Liver (tissue), 8 donors: ENCODE measurements at regions not wholly inside any gene's neighbourhood (a gene's known extent, or its start where the extent isn't known, plus 50 kb on each side); places are given as distances from the start of the nearest gene placed in this dataset.

Experiments
- DNase-seq: peaks from one replicate; pipeline ENCODE4 v3.0.0-alpha.2; 2017; ENCODE audit warnings: low spot score
- H3K27ac ChIP-seq, 2 donors: one replicate each; pipeline ENCODE4 v1.7.0; 2013; ENCODE audit warnings: inconsistent platforms in 2 of 2, low read length in 2 of 2, control low read depth in 1 of 2, low read depth in 1 of 2, mild to moderate bottlenecking in 1 of 2
- H3K27me3 ChIP-seq, 4 donors: one replicate each; pipeline versions ENCODE4 v1.6.1 to v1.7.0; 2013; ENCODE audit warnings: low read length in 3 of 4, inconsistent platforms in 1 of 4, mild to moderate bottlenecking in 1 of 4, moderate library complexity in 1 of 4; ENCODE audit not compliant: control insufficient read depth in 4 of 4, insufficient read depth in 4 of 4
- H3K36me3 ChIP-seq, 4 donors: one replicate each; pipeline versions ENCODE4 v1.6.1 to v1.7.0; 2013; ENCODE audit warnings: low read length in 3 of 4, mild to moderate bottlenecking in 3 of 4, low read depth in 1 of 4, moderate library complexity in 1 of 4; ENCODE audit not compliant: control insufficient read depth in 4 of 4, insufficient read depth in 3 of 4
- H3K4me1 ChIP-seq, 4 donors: one replicate each; pipeline versions ENCODE4 v1.6.1 to v1.7.0; 2013; ENCODE audit warnings: low read length in 3 of 4, mild to moderate bottlenecking in 3 of 4, moderate library complexity in 1 of 4; ENCODE audit not compliant: control insufficient read depth in 4 of 4, insufficient read depth in 4 of 4
- H3K4me3 ChIP-seq, 3 donors: one replicate each; pipeline versions ENCODE4 v1.6.1 to v1.7.0; 2013; ENCODE audit warnings: low read length in 3 of 3, control low read depth in 1 of 3, low read depth in 1 of 3, mild to moderate bottlenecking in 1 of 3
- H3K9ac ChIP-seq, 2 donors: one replicate each; pipeline ENCODE4 v1.7.0; 2013; ENCODE audit warnings: low read length in 2 of 2, mild to moderate bottlenecking in 2 of 2, moderate library complexity in 2 of 2, control low read depth in 1 of 2, low read depth in 1 of 2
- H3K9me3 ChIP-seq, 4 donors: one replicate each; pipeline versions ENCODE4 v1.6.1 to v1.7.0; 2013; ENCODE audit warnings: low read length in 3 of 4; ENCODE audit not compliant: control insufficient read depth in 4 of 4
- ATF3 ChIP-seq: IDR thresholded peaks from 2 replicates; pipeline ENCODE4 v1.6.1; 2016; ENCODE audit warnings: antibody characterized with exemption
- CTCF ChIP-seq: fragments of 150-350 bp; IDR thresholded peaks from 2 replicates; pipeline ENCODE4 v1.5.1; 2017; ENCODE audit warnings: improper control_type of control experiment, low read depth, low read length; ENCODE audit not compliant: missing input control
- EGR1 ChIP-seq, 2 donors: IDR thresholded peaks; 2 replicates each; pipeline ENCODE4 v1.6.1; 2016 to 2018; ENCODE audit warnings: antibody characterized with exemption in 2 of 2, low read depth in 2 of 2
- FOXA1 ChIP-seq: IDR thresholded peaks from 2 replicates; pipeline ENCODE4 v1.6.1; 2016; ENCODE audit warnings: antibody characterized with exemption
- FOXA2 ChIP-seq: IDR thresholded peaks from 2 replicates; pipeline ENCODE4 v1.6.1; 2016; ENCODE audit warnings: antibody characterized with exemption
- GABPA ChIP-seq, 2 donors: IDR thresholded peaks in 1 of 2; conservative IDR thresholded peaks in 1 of 2; 2 replicates each; pipeline ENCODE4 v1.6.1; 2016; ENCODE audit warnings: antibody characterized with exemption in 2 of 2, mild to moderate bottlenecking in 1 of 2, moderate library complexity in 1 of 2
- HNF4A ChIP-seq, 2 donors: conservative IDR thresholded peaks; 2 replicates each; pipeline ENCODE4 v1.6.1; 2016; ENCODE audit warnings: antibody characterized with exemption in 2 of 2, mild to moderate bottlenecking in 2 of 2
- HNF4G ChIP-seq: IDR thresholded peaks from 2 replicates; pipeline ENCODE4 v1.6.1; 2016; ENCODE audit warnings: antibody characterized with exemption
- JUND ChIP-seq, 2 donors: IDR thresholded peaks; 2 replicates each; pipeline ENCODE4 v1.6.1; 2016; ENCODE audit warnings: antibody characterized with exemption in 2 of 2
- MAX ChIP-seq: IDR thresholded peaks from 2 replicates; pipeline ENCODE4 v1.6.1; 2016; ENCODE audit warnings: antibody characterized with exemption
- NR2F2 ChIP-seq: IDR thresholded peaks from 2 replicates; pipeline ENCODE4 v1.6.1; 2016; ENCODE audit warnings: antibody characterized with exemption
- RAD21 ChIP-seq, 2 donors: IDR thresholded peaks; 2 replicates each; pipeline ENCODE4 v1.6.1; 2016; ENCODE audit warnings: antibody characterized with exemption in 2 of 2, mild to moderate bottlenecking in 2 of 2
- RXRA ChIP-seq, 2 donors: IDR thresholded peaks; 2 replicates each; pipeline ENCODE4 v1.6.1; 2017 to 2018; ENCODE audit warnings: antibody characterized with exemption in 2 of 2, mild to moderate bottlenecking in 1 of 2
- SP1 ChIP-seq: IDR thresholded peaks from 2 replicates; pipeline ENCODE4 v1.6.1; 2018; ENCODE audit warnings: antibody characterized with exemption, mild to moderate bottlenecking
- TAF1 ChIP-seq: conservative IDR thresholded peaks from 2 replicates; pipeline ENCODE4 v1.6.1; 2016; ENCODE audit warnings: antibody characterized with exemption, mild to moderate bottlenecking
- YY1 ChIP-seq: IDR thresholded peaks from 2 replicates; pipeline ENCODE4 v1.6.1; 2016; ENCODE audit warnings: antibody characterized with exemption, mild to moderate bottlenecking
- ZBTB33 ChIP-seq: IDR thresholded peaks from 2 replicates; pipeline ENCODE4 v1.6.1; 2016; ENCODE audit warnings: antibody characterized with exemption
- WGBS: extraction: QIAGEN DNeasy Blood & Tissue Kit; methylation state at CpG from one replicate; pipeline ENCODE4 v1.1.7; 2013; 5-methylcytosine and 5-hydroxymethylcytosine counted together
- TF ChIP-seq, protein P1 (sequence below): IDR thresholded peaks from 2 replicates; pipeline ENCODE4 v1.6.1; 2016; ENCODE audit warnings: antibody characterized with exemption, mild to moderate bottlenecking
- donor health status: healthy.
- donor health status: healthy.
- donor health status: healthy.
- donor health status: healthy.
- donor health status: healthy.

- WGBS: 74% methylated on average over 5 of the region's 5 CpGs
- Histone ChIP-seq H3K4me1 (no peaks in the 10 kb centered on the region), H3K27me3 (no peaks in the 10 kb centered on the region), H3K36me3 (no peaks in the 10 kb centered on the region), H3K9me3 (no peaks in the 10 kb centered on the region), H3K27ac (no peak overlapping the region), H3K4me3 (no peak overlapping the region), H3K9ac (no peak overlapping the region)
- no peak for TF ChIP-seq FOXA2
- no peak for TF ChIP-seq RAD21 (IDR thresholded peaks at IDR 0.05)
- TF ChIP-seq GABPA (IDR thresholded peaks at IDR 0.05 in 1 of 2, conservative IDR thresholded peaks at IDR 0.05 in 1 of 2): no peak
- no peak for TF ChIP-seq SP1
- TF ChIP-seq, protein P1, sequence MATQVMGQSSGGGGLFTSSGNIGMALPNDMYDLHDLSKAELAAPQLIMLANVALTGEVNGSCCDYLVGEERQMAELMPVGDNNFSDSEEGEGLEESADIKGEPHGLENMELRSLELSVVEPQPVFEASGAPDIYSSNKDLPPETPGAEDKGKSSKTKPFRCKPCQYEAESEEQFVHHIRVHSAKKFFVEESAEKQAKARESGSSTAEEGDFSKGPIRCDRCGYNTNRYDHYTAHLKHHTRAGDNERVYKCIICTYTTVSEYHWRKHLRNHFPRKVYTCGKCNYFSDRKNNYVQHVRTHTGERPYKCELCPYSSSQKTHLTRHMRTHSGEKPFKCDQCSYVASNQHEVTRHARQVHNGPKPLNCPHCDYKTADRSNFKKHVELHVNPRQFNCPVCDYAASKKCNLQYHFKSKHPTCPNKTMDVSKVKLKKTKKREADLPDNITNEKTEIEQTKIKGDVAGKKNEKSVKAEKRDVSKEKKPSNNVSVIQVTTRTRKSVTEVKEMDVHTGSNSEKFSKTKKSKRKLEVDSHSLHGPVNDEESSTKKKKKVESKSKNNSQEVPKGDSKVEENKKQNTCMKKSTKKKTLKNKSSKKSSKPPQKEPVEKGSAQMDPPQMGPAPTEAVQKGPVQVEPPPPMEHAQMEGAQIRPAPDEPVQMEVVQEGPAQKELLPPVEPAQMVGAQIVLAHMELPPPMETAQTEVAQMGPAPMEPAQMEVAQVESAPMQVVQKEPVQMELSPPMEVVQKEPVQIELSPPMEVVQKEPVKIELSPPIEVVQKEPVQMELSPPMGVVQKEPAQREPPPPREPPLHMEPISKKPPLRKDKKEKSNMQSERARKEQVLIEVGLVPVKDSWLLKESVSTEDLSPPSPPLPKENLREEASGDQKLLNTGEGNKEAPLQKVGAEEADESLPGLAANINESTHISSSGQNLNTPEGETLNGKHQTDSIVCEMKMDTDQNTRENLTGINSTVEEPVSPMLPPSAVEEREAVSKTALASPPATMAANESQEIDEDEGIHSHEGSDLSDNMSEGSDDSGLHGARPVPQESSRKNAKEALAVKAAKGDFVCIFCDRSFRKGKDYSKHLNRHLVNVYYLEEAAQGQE: no peak
- TF ChIP-seq ATF3: no peak
- TF ChIP-seq MAX: no peak
- TF ChIP-seq FOXA1: no peak
- TF ChIP-seq JUND (IDR thresholded peaks at IDR 0.05): no peak
- no peak for TF ChIP-seq CTCF
- TF ChIP-seq NR2F2: no peak
- TF ChIP-seq EGR1 (IDR thresholded peaks at IDR 0.05; ENCODE audit: low read depth in 2 of 2): no peak
- TF ChIP-seq RXRA (IDR thresholded peaks at IDR 0.05): no peak
- no peak for TF ChIP-seq TAF1
- no peak for DNase-seq
Observed at GRCh38 chr22:49475253-49475652, 352.4 kb downstream of the BRD1 start.

- no peak overlapping the region for H3K9ac ChIP-seq
- WGBS: 43% methylated on average over 11 of the region's 11 CpGs
- no peaks in the 10 kb centered on the region for H3K27me3 ChIP-seq
- no peaks in the 10 kb centered on the region for H3K36me3 ChIP-seq
- no peaks in the 10 kb centered on the region for H3K9me3 ChIP-seq
- no peak overlapping the region for H3K4me3 ChIP-seq
- no peak for DNase-seq
- H3K4me1 ChIP-seq: no peaks in the 10 kb centered on the region
- H3K27ac ChIP-seq: no peak overlapping the region
- TF ChIP-seq SP1 (no peak), EGR1 (IDR thresholded peaks at IDR 0.05; ENCODE audit: low read depth in 2 of 2) (no peak), FOXA1 (no peak), JUND (IDR thresholded peaks at IDR 0.05) (no peak), HNF4G (no peak), NR2F2 (no peak), HNF4A (conservative IDR thresholded peaks at IDR 0.05) (no peak), MAX (no peak), ATF3 (no peak), YY1 (no peak), ZBTB33 (no peak), CTCF (no peak)
- TF ChIP-seq, protein P1: no peak
Observed at GRCh38 chr22:49473286-49473685, 354.4 kb downstream of the BRD1 start.
